CD14-positive monocyte (primary cell): ENCODE measurements at regions not wholly inside any gene's neighbourhood (a gene's known extent, or its start where the extent isn't known, plus 50 kb on each side); places are given as distances from the start of the nearest gene placed in this dataset.

ENCODE experiments used
- DNase-seq, 3 donors: peaks; one replicate each; pipeline ENCODE4 v3.0.0-alpha.2; 2011 to 2022
- H2AFZ ChIP-seq: 2 replicates; pipeline ENCODE4 v1.6.0; 2012; ENCODE audit warnings: mild to moderate bottlenecking, low read depth, low read length, inconsistent platforms; ENCODE audit not compliant: insufficient read depth, poor library complexity, severe bottlenecking
- H3K27ac ChIP-seq, 2 donors: 1 replicate in 1 of 2; 2 replicates in 1 of 2; pipeline ENCODE4 v1.5.1; 2012 to 2013; ENCODE audit warnings: low read length in 2 of 2, control low read depth in 1 of 2, inconsistent platforms in 1 of 2, low read depth in 1 of 2, mild to moderate bottlenecking in 1 of 2
- H3K27me3 ChIP-seq, 2 donors: one replicate each; pipeline versions ENCODE4 v1.6.0 to v1.6.1; 2011 to 2013; ENCODE audit warnings: low read length in 2 of 2; ENCODE audit not compliant: control insufficient read depth in 2 of 2, insufficient read depth in 2 of 2
- H3K36me3 ChIP-seq, 2 donors: replicated peaks in 1 of 2; 1 replicate in 1 of 2; 2 replicates in 1 of 2; pipeline versions ENCODE4 v1.5.1 to v1.6.1; 2012 to 2013; ENCODE audit warnings: low read length in 2 of 2, control low read depth in 1 of 2, inconsistent platforms in 1 of 2, mild to moderate bottlenecking in 1 of 2; ENCODE audit not compliant: insufficient read depth in 2 of 2, control insufficient read depth in 1 of 2
- H3K4me1 ChIP-seq, 2 donors: 1 replicate in 1 of 2; 2 replicates in 1 of 2; pipeline versions ENCODE4 v1.5.1 to v1.6.1; 2012 to 2013; ENCODE audit warnings: low read length in 2 of 2, control low read depth in 1 of 2, inconsistent platforms in 1 of 2, mild to moderate bottlenecking in 1 of 2, moderate library complexity in 1 of 2; ENCODE audit not compliant: insufficient read depth in 2 of 2, control insufficient read depth in 1 of 2
- H3K4me2 ChIP-seq: replicated peaks from 2 replicates; pipeline ENCODE3; 2012; ENCODE audit warnings: low read length, moderate library complexity, mild to moderate bottlenecking; ENCODE audit not compliant: poor library complexity, severe bottlenecking; ENCODE audit errors: extremely low read depth
- H3K4me3 ChIP-seq, 3 experiments: fragments of 200-600 bp in 1 of 3; sonication (generic) in 1 of 3; replicated peaks in 1 of 3; 1 replicate in 2 of 3; 2 replicates in 1 of 3; pipeline ENCODE4 v1.5.1; 2011 to 2013; ENCODE audit warnings: low read length in 3 of 3, mild to moderate bottlenecking in 3 of 3, control low read depth in 2 of 3, low read depth in 2 of 3, inconsistent platforms in 1 of 3, moderate library complexity in 1 of 3
- H3K79me2 ChIP-seq: 2 replicates; pipeline ENCODE4 v1.6.0; 2012; ENCODE audit warnings: mild to moderate bottlenecking, control low read depth, inconsistent platforms, low read length, moderate library complexity; ENCODE audit not compliant: insufficient read depth
- H3K9ac ChIP-seq: 2 replicates; pipeline ENCODE4 v1.6.0; 2017; ENCODE audit warnings: low read length, mild to moderate bottlenecking; ENCODE audit not compliant: insufficient read depth, poor library complexity, severe bottlenecking
- H3K9me3 ChIP-seq, 2 donors: replicated peaks in 1 of 2; 1 replicate in 1 of 2; 2 replicates in 1 of 2; pipeline versions ENCODE4 v1.5.1 to v1.6.1; 2012 to 2013; ENCODE audit warnings: low read length in 2 of 2, control low read depth in 1 of 2; ENCODE audit not compliant: control insufficient read depth in 1 of 2, insufficient read depth in 1 of 2
- H4K20me1 ChIP-seq: 2 replicates; pipeline ENCODE4 v1.6.0; 2012; ENCODE audit warnings: mild to moderate bottlenecking, low read length, control low read depth, moderate library complexity; ENCODE audit not compliant: insufficient read depth
- H3K27ac Mint-ChIP-seq, 7 donors: one replicate each; pipeline ENCODE4 v1.8.0; 2020; ENCODE audit warnings: mild to moderate bottlenecking in 7 of 7, mixed read lengths in 7 of 7, moderate library complexity in 6 of 7, inconsistent platforms in 2 of 7
- H3K27me3 Mint-ChIP-seq, 3 donors: one replicate each; pipeline ENCODE4 v1.8.0; 2021 to 2022; ENCODE audit warnings: low read depth in 3 of 3, mild to moderate bottlenecking in 3 of 3, mixed read lengths in 3 of 3, moderate library complexity in 3 of 3, inconsistent platforms in 1 of 3
- H3K36me3 Mint-ChIP-seq, 2 donors: one replicate each; pipeline ENCODE4 v1.8.0; 2020; ENCODE audit warnings: mixed read lengths in 2 of 2, inconsistent platforms in 1 of 2, mild to moderate bottlenecking in 1 of 2
- H3K4me1 Mint-ChIP-seq: one replicate; pipeline ENCODE4 v1.8.0; 2020; ENCODE audit warnings: mild to moderate bottlenecking, mixed read lengths
- H3K4me3 Mint-ChIP-seq, 2 donors: one replicate each; pipeline ENCODE4 v1.8.0; 2020; ENCODE audit warnings: mild to moderate bottlenecking in 2 of 2, mixed read lengths in 2 of 2, moderate library complexity in 1 of 2
- H3K9me3 Mint-ChIP-seq, 7 donors: one replicate each; pipeline ENCODE4 v1.8.0; 2020 to 2022; ENCODE audit warnings: mixed read lengths in 7 of 7, mild to moderate bottlenecking in 6 of 7, moderate library complexity in 6 of 7, inconsistent platforms in 2 of 7
- WGBS: methylation state at CpG from one replicate; pipeline ENCODE4 v1.1.5; 2013; ENCODE audit warnings: missing lambda C conversion rate; ENCODE audit not compliant: insufficient coverage; 5-methylcytosine and 5-hydroxymethylcytosine counted together
- intact Hi-C, 2 donors: fragments of 100-400 bp; cut with micrococcal nuclease; formaldehyde crosslinking; loops; one replicate each; pipeline versions ENCODE4 v1.15.0 to v1.15.1; 2023
- TF ChIP-seq, protein P1 (sequence below): fragments of 200-600 bp; IDR thresholded peaks from one replicate; pipeline ENCODE4 v1.8.0; 2022; ENCODE audit warnings: antibody characterized with exemption, mild to moderate bottlenecking

DNA sequence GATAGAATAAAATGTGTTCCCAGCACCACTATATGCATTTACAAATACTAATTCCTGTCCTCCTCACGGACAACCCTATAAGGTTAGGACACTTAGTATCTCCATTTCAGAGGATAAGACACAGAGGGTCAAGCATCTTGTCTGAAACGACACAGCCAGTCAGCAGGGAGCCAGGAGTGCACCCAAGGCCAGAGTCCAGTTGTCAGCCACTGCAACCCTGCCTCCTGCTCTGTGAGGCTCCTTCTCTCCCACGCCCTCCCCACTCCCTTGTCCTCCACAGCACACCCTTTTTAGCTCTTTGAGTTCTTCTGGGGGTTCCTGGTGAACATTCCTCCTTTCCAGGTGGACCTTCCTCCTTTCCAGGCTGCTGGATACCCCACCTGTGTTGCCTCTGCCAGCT lies 119.0 kb upstream of the TNR start:
- intact Hi-C loops: no loop called here
- no peaks in the 10 kb centered on the region for H3K79me2 ChIP-seq
- no peaks in the 10 kb centered on the region for H3K36me3 ChIP-seq
- no peak overlapping the region for H3K4me3 ChIP-seq
- 93% methylated on average over 3 of the region's 3 CpGs for WGBS
- Mint-ChIP-seq H3K27me3 (peaks cover 0 to 10% (median 2%) of the 10 kb centered on the region in 3 donors), H3K36me3 (no peaks in the 10 kb centered on the region), H3K27ac (peak overlapping the region in 1 of 7 donors; percentile 40), H3K4me3 (no peak overlapping the region), H3K4me1 (no peaks in the 10 kb centered on the region), H3K9me3 (peaks cover 0 to 2% (median 0%) of the 10 kb centered on the region in 7 donors)
- H3K4me2 ChIP-seq: no peak overlapping the region
- no peaks in the 10 kb centered on the region for H3K27me3 ChIP-seq
- H3K4me1 ChIP-seq: no peaks in the 10 kb centered on the region
- H3K27ac ChIP-seq: no peak overlapping the region
- no peak overlapping the region for H3K9ac ChIP-seq
- no peak for DNase-seq
- H3K9me3 ChIP-seq: no peaks in the 10 kb centered on the region
- no peak overlapping the region for H2AFZ ChIP-seq
- TF ChIP-seq, protein P1, sequence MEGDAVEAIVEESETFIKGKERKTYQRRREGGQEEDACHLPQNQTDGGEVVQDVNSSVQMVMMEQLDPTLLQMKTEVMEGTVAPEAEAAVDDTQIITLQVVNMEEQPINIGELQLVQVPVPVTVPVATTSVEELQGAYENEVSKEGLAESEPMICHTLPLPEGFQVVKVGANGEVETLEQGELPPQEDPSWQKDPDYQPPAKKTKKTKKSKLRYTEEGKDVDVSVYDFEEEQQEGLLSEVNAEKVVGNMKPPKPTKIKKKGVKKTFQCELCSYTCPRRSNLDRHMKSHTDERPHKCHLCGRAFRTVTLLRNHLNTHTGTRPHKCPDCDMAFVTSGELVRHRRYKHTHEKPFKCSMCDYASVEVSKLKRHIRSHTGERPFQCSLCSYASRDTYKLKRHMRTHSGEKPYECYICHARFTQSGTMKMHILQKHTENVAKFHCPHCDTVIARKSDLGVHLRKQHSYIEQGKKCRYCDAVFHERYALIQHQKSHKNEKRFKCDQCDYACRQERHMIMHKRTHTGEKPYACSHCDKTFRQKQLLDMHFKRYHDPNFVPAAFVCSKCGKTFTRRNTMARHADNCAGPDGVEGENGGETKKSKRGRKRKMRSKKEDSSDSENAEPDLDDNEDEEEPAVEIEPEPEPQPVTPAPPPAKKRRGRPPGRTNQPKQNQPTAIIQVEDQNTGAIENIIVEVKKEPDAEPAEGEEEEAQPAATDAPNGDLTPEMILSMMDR: no peak
- no peaks in the 10 kb centered on the region for H4K20me1 ChIP-seq

DNA sequence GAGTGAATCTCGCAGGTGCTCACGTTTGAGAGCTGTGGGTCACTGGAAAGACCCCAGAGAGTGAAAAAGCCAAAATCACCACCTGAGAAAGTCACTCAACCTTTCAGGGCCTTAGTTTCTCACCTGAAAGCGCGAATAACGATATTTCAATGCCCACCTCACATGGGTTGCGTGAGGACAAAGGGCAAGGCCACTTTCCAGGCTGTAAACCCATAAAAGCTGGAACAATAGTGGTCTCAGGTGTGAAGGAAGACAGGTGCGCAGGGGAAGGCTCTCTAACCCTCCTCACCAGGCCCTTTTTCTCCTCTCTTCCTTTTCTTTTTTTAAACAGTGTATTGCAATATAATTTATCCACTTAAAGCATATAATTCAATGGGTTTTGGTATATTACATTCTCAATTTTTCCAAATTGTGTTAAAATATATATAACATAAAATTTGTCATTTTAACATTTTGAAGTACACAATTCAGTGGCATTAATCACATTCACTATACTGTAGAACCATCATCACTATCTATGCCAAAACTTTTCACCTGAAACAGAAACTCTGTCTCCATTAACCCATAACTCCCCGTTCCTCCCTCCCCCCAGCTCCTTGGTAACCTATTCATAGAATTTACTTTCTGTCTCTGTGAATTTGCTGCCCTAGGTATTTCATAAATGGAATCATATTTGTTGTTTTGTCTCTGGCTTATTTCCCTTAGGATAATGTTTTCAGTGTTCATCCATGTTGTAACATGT lies 118.4 kb upstream of the TNR start:
- Histone ChIP-seq H3K79me2 (no peaks in the 10 kb centered on the region), H2AFZ (no peak overlapping the region), H3K9ac (no peak overlapping the region), H3K27me3 (no peaks in the 10 kb centered on the region), H3K4me2 (no peak overlapping the region), H3K27ac (no peak overlapping the region), H4K20me1 (no peaks in the 10 kb centered on the region), H3K4me1 (no peaks in the 10 kb centered on the region), H3K9me3 (no peaks in the 10 kb centered on the region), H3K4me3 (no peak overlapping the region), H3K36me3 (no peaks in the 10 kb centered on the region)
- Mint-ChIP-seq H3K4me1 (no peaks in the 10 kb centered on the region), H3K4me3 (no peak overlapping the region), H3K9me3 (peaks cover 0 to 2% (median 0%) of the 10 kb centered on the region in 7 donors), H3K36me3 (no peaks in the 10 kb centered on the region), H3K27me3 (peaks cover 0 to 12% (median 2%) of the 10 kb centered on the region in 3 donors), H3K27ac (no peak overlapping the region)
- TF ChIP-seq, protein P1: no peak
- intact Hi-C loops: no loop called here
- DNase-seq: no peak
- 100% methylated on average over 2 of the region's 8 CpGs for WGBS
